ENCODE measurements at regions not wholly inside any gene's neighbourhood (a gene's known extent, or its start where the extent isn't known, plus 50 kb on each side); places are given as distances from the start of the nearest gene placed in this dataset.
"Not testable (repeated sequence)": the region's sequence is repeated elsewhere in the genome, so short reads cannot be mapped to it uniquely, and the experiment has no call there.

DNA sequence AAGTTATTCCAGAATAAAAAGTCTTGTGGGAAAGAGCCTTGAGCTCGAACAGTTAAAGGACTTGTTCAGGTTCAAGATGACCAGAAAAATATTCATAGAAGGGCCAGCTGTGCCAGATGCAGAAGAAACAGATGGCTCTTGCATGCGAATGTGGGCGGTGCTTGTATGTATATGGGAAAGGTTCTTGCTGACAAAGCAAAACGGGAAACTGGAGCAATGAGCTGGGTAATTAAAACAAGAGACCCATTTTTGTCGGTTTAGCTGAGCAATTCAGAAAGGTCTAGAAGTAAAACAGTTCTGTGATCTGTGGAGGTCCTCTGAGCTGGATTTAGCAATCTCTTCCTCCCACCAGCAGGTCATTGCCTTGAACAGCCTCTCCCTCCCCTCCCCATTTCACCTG, 107.2 kb upstream of the MARK1 start:
- intact Hi-C loops (cut with DNase I): no loop called here
- DNase-seq: no peak

DNA sequence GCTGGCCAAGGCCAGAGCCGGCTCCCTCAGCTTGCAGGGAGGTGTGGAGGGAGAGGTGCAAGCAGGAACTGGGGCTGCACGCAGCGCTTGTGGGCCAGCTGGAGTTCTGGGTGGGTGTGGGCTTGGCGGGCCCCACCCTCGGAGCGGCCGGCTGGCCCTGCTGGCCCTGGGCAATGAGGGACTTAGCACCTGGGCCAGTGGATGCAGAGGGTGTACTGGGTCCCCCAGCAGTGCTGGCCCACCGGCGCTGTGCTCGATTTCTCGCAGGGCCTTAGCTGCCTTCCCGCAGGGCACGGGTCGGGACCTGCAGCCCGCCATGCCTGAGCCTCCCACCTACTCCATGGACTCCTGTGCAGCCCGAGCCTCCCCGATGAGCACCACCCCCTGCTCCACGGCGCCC, 115.6 kb upstream of the MARK1 start:
- DNase-seq: peak in 1 of 10 donors; percentile 66
- intact Hi-C loops (cut with DNase I): not testable (repeated sequence)

GRCh38 chr1:220410611-220411010, 117.3 kb upstream of the MARK1 start:
- DNase-seq: no peak
- intact Hi-C loops (cut with DNase I): no loop called here

- intact Hi-C loops (cut with DNase I): no loop called here
- no peak for DNase-seq
These were observed 118.0 kb upstream of the MARK1 start for GRCh38 chr1:220409771-220410595.

DNA sequence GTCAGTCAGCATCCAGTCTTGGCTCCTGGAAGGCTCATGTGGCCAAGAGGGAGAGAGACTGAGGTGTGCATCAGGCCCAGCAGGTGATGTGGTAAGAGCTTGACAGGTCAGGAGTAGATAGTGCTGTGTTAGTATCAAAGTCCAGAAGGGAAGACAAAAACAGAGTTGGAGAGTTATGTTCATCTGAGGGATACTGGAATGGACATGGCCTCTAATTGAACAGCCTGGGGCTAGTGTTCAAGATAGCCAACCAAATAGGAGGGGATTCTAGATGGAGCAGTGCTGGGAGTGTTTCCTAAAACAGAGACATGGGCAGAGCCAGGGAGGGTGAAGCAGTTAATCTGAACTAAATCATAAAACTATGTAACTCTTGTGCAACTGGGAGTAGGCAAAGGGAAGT, 120.7 kb upstream of the MARK1 start:
- intact Hi-C loops (cut with DNase I): no loop called here

GRCh38 chr1:220398238-220398637, 126.0 kb upstream of the RAB3GAP2 start:
- intact Hi-C loops (cut with DNase I): no loop called here
- no peak for DNase-seq

More for the DNA sequence above, 120.7 kb upstream of the MARK1 start:
- no peak for DNase-seq

DNA sequence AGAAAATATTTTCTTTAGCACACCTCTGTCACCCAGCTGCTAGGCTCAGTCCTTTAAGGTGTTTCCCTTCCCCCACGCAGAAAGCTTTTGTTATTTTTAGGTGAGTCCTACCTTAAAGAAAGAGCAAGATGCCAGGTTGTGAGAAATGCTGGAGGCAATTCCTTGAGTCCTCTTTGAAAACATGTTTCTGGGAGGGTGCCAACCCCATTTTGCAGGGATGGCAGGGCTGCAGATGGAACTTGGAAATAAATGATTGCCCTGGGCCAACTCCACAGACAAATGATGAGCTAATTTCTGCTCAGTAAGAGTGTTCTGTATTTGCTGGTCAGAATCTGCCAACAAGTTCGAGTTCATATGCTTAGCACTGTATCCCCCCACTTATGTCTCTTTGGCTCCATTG, 119.2 kb upstream of the RAB3GAP2 start:
- no peak for DNase-seq
- intact Hi-C loops (cut with DNase I): no loop called here

DNA sequence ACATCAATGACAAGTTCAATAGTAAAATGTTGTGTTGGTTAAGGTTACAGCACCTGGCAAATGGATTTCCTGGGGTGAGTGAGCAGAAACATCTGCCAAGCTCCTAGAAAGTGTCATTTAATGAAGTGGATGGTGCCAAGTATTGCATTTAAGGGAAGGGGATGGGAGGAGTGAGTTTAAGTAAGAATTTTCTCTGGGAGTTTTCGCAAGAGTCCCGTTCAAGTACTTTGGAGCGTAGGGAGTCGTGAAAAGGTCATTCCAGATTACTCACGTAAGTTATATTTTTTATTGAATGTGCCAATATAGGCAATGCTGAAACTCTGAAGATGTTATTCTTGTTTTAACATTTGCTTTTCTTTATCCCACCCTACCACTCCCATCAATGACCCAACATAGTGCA, 117.4 kb upstream of the RAB3GAP2 start:
- no peak for DNase-seq
- intact Hi-C loops (cut with DNase I): no loop called here

DNA sequence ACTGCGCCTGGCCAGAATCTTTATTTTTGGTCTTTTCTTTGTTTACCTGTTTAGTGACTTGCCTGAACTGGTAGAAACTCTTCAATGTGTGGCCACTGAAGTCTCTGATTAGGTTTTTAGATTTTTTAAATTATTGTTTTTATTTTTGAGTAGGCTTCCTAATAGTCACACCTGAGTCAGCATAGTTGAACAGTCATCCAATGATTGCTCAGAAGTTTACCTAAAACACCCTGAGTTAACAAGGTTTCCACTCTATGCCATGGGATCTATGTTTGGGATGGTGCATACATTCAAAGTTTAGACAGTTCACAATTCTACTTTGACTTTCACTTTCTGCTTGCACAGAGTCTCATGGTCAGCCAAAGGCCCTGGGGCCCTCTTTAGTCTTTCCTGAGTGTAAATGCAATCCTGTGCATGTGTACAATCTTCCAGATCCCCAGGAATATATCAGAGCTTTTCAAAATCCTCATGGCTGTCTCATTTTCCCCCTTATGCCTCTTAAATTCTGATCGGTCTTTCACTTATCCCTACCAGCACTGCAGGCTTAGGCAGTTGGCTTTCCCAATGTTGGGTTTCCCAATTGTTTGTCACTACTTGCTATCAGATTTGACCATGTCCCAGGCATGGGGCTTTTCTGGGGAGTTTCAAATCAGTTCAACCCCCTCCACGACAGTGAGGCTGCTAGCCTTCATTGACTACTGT, 114.4 kb upstream of the RAB3GAP2 start:
- intact Hi-C loops (cut with DNase I): no loop called here
- DNase-seq: no peak

GRCh38 chr1:220385158-220385557, 112.9 kb upstream of the RAB3GAP2 start:
- no peak for DNase-seq
- intact Hi-C loops (cut with DNase I): no loop called here

DNA sequence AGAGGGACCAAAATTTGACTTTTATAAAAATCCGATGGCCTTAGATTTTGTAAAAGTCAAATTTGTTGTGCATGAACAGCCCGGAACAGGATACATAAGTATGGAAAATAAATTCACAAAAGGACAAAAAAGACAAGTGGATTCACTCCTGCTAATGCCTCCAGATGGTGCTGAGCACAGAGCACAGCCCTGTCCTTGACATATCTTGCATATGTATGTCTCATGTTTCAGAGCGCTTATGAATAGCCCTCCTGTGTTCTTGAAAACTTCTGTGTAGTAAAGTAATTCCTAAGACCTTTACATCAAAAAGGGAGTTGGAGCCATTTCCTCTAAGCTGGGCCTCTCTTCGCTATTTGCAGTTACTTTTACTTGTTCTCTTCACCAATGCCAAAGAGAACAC, 110.7 kb upstream of the RAB3GAP2 start:
- DNase-seq: no peak
- intact Hi-C loops (cut with DNase I): no loop called here

DNA sequence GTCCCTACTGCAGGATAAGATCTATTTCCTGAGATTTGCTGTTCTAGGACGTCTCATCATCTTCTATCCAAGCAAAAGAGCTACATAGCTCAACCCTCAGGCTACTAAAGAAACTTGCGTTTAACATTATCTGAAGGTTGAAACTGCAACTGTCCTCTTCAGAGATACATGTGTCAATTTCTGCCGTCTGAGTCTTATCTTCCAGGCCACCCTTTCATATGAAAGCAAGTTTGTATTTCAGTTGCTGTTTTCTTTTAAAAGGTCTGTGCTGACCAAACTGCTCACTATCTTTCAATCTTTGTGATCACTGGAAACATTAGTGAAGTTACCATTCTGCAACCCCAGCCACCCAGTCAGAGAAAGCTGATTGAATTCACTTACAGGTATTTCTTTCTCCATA, 108.6 kb upstream of the RAB3GAP2 start:
- intact Hi-C loops (cut with DNase I): no loop called here
- no peak for DNase-seq

DNA sequence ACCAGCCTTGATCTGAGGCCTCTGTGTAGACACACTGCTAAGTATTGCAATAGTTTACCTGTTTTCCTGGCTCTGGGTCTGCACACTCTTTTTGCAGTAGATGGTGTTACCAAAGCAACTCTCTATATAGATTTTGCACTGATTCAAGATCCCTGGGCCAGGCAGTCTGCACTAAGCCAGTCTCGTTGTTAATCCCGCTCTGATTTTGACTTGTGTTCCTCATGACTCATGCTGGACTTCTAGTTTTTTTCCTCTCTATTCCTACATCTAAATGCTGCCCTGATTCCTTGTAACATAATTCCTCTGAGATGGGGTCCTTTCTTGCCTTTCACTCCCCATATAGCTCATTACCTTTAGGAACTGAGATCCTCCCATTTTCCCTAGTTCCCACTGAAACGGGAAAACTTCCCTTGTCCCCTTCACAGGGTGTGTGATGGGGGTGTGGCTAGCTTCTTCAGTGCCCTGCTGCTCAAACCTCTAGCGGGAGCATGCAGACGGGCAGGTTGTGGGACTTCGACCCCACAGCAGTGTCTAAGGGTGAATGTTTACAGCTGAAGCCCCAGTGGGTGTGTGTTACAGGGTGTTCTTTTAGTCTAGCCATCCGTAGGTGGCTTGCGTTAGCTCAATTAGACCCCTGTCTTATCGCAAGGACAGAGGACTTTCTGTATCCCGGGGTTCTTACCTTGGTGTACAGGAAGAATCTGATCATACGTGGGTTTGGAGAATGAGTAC, 106.5 kb upstream of the RAB3GAP2 start:
- DNase-seq: no peak
- intact Hi-C loops (cut with DNase I): no loop called here

GRCh38 chr1:220375715-220376114, 103.5 kb upstream of the RAB3GAP2 start:
- no peak for DNase-seq
- intact Hi-C loops (cut with DNase I): no loop called here

DNA sequence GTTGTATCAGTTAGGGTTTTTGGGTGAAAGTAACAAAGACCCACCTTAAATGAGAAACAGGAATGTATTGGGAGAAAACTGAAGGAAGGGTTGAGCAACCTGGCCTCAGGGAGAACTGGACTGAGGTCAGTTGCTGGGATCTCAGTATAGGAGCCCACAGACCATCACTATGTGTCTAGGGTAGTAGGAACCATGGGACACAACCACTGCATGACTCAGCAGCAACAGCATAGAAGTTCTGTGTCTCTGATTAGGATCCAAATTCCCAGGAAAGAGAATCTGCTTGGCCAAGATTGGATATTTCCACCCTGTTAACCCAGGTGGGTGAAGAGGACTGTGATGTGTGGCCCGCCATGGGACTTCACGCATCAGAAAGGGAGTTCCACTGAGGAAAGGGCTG, 102.2 kb upstream of the RAB3GAP2 start:
- intact Hi-C loops (cut with DNase I): no loop called here
- DNase-seq: no peak

DNA sequence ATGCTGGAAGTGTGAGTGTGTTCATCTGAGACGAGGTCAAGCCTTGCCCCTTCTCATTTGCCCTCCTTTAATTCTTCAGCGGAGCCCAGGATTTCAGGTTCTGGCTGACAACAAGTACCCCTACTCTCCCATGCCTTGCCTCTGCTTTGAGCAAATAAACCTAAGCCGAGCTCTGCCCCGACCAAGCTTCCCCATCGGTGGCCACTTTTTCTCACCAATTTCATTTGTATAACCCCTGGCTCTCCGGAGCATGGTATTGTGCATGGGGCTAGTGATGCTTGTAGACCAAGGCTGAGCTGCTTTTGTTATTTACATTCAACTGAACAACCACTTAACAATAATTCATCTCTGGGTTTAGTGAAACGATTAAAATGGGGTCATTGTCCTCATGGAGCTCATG, 100.2 kb upstream of the RAB3GAP2 start:
- intact Hi-C loops (cut with DNase I): no loop called here
- no peak for DNase-seq

DNA sequence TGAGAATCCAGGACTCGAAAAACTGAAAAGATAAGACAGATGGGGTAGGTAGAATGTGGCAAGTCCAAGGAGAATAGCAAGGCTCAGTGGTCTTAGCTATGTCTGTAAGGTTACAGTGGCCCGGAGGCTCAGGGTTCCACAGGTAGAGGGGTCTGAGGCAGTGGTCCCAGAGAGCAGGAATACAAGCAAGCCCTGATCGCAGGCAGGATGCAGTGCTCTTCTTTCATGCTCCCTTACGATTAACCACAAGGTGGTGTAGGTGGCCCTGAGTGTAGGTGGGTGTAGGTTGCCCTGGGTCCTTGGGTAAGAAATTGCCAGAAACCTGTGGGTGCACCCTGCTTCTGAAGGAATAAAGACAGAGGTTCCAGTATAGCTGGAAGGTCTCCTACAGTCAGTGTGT, 99.1 kb upstream of the RAB3GAP2 start:
- no peak for DNase-seq
- intact Hi-C loops (cut with DNase I): no loop called here

DNA sequence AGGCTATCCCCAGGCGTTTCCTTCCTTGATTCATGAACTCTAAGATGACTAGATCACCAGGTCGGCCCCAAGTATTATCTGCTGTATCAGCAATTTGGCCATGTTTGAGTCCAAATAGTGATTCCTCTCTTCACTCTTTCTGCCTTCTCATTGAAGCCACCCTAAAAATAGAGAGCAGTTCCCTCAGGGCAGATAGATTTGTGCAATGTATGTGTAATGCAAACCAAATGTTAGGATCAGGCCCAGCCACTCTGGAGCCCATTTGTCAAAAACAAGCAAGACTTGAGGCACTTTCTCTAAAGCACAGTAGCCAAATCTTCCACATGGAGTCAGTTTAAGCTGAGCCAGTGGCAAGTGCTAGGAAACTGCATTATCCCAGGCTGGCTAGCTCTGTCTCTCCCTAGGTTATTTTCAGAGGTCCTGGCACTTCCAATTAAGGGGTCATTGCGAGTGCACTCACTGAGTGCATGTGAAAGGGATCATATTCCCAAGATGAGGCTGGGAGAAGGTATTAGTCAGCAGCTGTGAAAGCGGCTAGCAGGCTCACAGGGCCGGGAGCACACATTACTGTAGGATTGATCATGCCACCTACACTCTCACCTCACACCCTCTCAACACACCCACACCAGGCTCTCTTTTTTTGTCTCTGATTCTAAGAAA, 97.9 kb upstream of the RAB3GAP2 start:
- intact Hi-C loops (cut with DNase I): no loop called here
- peak in 2 of 10 donors; percentile 4 to 13 for DNase-seq

DNA sequence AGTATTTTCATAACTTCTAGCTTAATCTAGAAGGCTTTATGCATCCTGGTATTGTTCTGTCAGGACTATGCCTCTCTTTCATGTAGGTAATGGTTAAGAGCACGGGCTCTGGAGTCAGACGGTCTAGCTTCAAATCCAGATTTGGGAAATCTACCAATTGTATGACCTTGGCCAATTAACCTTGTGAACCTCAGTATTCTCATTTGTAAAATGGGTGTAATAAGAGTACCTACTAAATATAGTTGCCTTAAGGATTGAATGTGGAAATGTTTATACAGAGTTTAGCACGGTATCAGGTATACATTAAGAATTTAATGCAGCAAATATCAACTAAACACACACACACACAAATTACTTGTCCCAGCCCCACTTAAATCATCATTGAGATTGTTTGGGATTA, 97.3 kb upstream of the RAB3GAP2 start:
- DNase-seq: no peak
- intact Hi-C loops (cut with DNase I): no loop called here

- intact Hi-C loops (cut with DNase I): no loop called here
- DNase-seq: no peak
These were observed 96.4 kb upstream of the RAB3GAP2 start for GRCh38 chr1:220368352-220369265.
